GM12878 (cell line): ENCODE measurements at regions not wholly inside any gene's neighbourhood (a gene's known extent, or its start where the extent isn't known, plus 50 kb on each side); places are given as distances from the start of the nearest gene placed in this dataset.
A peak's percentile ranks its signal among the peaks of the same experiment; 100 is the strongest.

ENCODE experiments used
- CBFB ChIP-seq: IDR thresholded peaks from 2 replicates; pipeline ENCODE4 v1.6.1; 2016; ENCODE audit warnings: antibody characterized with exemption, low read depth
- EGR1 ChIP-seq, 2 experiments: IDR thresholded peaks; 1 replicate in 1 of 2; 2 replicates in 1 of 2; pipeline ENCODE4 v1.6.1; 2011 to 2012; ENCODE audit warnings: low read depth in 2 of 2, low read length in 2 of 2, borderline replicate concordance in 1 of 2, mild to moderate bottlenecking in 1 of 2, moderate library complexity in 1 of 2
- EZH2 ChIP-seq: IDR thresholded peaks from 2 replicates; pipeline ENCODE4 v1.6.1; 2012; ENCODE audit warnings: low read depth, mild to moderate bottlenecking, control low read depth, inconsistent platforms, low read length, borderline replicate concordance; ENCODE audit not compliant: control insufficient read depth
- HCFC1 ChIP-seq: fragments of 150-350 bp; IDR thresholded peaks from 2 replicates; pipeline ENCODE4 v1.6.1; 2014; ENCODE audit warnings: low read length
- HDGF ChIP-seq: fragments of 450-650 bp; IDR thresholded peaks from 2 replicates; pipeline ENCODE4 v1.6.1; 2016; ENCODE audit warnings: antibody characterized with exemption
- IKZF1 ChIP-seq: fragments of 450-650 bp; conservative IDR thresholded peaks from 2 replicates; pipeline ENCODE4 v1.6.1; 2017; ENCODE audit warnings: antibody characterized with exemption, mild to moderate bottlenecking
- IKZF2 ChIP-seq, 2 experiments: fragments of 450-650 bp; IDR thresholded peaks; 2 replicates each; pipeline ENCODE4 v1.6.1; 2017; ENCODE audit warnings: mild to moderate bottlenecking in 2 of 2, moderate library complexity in 2 of 2
- KDM1A ChIP-seq: fragments of 200-600 bp; sonication (generic); IDR thresholded peaks from 2 replicates; pipeline ENCODE4 v1.6.1; 2016; ENCODE audit warnings: borderline replicate concordance
- PAX8 ChIP-seq: fragments of 450-650 bp; IDR thresholded peaks from 2 replicates; pipeline ENCODE4 v1.6.1; 2017; ENCODE audit warnings: mild to moderate bottlenecking, moderate library complexity
- RAD21 ChIP-seq: IDR thresholded peaks from 2 replicates; pipeline ENCODE4 v1.6.1; 2011; ENCODE audit warnings: mild to moderate bottlenecking, low read depth, low read length, moderate library complexity; ENCODE audit not compliant: insufficient read depth
- SMAD1 ChIP-seq: fragments of 450-650 bp; IDR thresholded peaks from 2 replicates; pipeline ENCODE4 v1.6.1; 2018; ENCODE audit warnings: mild to moderate bottlenecking, low read depth; ENCODE audit not compliant: partially characterized antibody
- SMARCA5 ChIP-seq: fragments of 450-650 bp; IDR thresholded peaks from 2 replicates; pipeline ENCODE4 v1.6.1; 2017; ENCODE audit warnings: mild to moderate bottlenecking
- SPI1 ChIP-seq: IDR thresholded peaks from 2 replicates; pipeline ENCODE4 v1.6.1; 2011; ENCODE audit warnings: low read depth, mild to moderate bottlenecking, low read length, moderate library complexity, borderline replicate concordance; ENCODE audit not compliant: insufficient read depth
- ZBED1 ChIP-seq: IDR thresholded peaks from 2 replicates; pipeline ENCODE4 v1.6.1; 2016; ENCODE audit warnings: borderline replicate concordance
- ZNF207 ChIP-seq: fragments of 450-650 bp; IDR thresholded peaks from 2 replicates; pipeline ENCODE4 v1.6.1; 2014; ENCODE audit warnings: antibody characterized with exemption, mild to moderate bottlenecking, borderline replicate concordance
- TF ChIP-seq, protein P1 (sequence below): fragments of 450-650 bp; formaldehyde crosslinking; IDR thresholded peaks from 2 replicates; pipeline ENCODE4 v1.4.0; 2022; ENCODE audit warnings: mild to moderate bottlenecking, moderate library complexity
- TF ChIP-seq, protein P2 (sequence below): fragments of 450-650 bp; IDR thresholded peaks from 2 replicates; pipeline ENCODE4 v1.6.1; 2017; ENCODE audit warnings: mild to moderate bottlenecking, moderate library complexity
- TF ChIP-seq, protein P3 (sequence below): fragments of 450-650 bp; IDR thresholded peaks from 2 replicates; pipeline ENCODE4 v1.6.1; 2016; ENCODE audit warnings: mild to moderate bottlenecking, moderate library complexity, borderline replicate concordance

GRCh38 chr12:46071769-46072624, 81.6 kb upstream of the SCAF11 start (continued):
- TF ChIP-seq SMARCA5, result peak; percentile 64; the same call in 1 of the 2 replicates
- no peak for TF ChIP-seq SMAD1
- TF ChIP-seq KDM1A, result no peak
- TF ChIP-seq ZBED1, result no peak
- TF ChIP-seq CBFB, result no peak
- peak; percentile 30; the same call in 1 of the 2 replicates for TF ChIP-seq IKZF1
- TF ChIP-seq SPI1, result no peak
- peak; percentile 97 for TF ChIP-seq RAD21
- TF ChIP-seq, protein P1, sequence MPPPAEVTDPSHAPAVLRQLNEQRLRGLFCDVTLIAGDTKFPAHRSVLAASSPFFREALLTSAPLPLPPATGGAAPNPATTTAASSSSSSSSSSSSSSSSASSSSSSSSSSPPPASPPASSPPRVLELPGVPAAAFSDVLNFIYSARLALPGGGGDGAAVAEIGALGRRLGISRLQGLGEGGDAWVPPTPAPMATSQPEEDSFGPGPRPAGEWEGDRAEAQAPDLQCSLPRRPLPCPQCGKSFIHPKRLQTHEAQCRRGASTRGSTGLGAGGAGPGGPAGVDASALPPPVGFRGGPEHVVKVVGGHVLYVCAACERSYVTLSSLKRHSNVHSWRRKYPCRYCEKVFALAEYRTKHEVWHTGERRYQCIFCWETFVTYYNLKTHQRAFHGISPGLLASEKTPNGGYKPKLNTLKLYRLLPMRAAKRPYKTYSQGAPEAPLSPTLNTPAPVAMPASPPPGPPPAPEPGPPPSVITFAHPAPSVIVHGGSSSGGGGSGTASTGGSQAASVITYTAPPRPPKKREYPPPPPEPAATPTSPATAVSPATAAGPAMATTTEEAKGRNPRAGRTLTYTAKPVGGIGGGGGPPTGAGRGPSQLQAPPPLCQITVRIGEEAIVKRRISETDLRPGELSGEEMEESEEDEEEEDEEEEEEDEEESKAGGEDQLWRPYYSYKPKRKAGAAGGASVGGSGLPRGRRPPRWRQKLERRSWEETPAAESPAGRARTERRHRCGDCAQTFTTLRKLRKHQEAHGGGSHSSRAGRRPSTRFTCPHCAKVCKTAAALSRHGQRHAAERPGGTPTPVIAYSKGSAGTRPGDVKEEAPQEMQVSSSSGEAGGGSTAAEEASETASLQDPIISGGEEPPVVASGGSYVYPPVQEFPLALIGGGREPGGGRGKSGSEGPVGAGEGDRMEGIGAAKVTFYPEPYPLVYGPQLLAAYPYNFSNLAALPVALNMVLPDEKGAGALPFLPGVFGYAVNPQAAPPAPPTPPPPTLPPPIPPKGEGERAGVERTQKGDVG, result no peak
- TF ChIP-seq, protein P2, sequence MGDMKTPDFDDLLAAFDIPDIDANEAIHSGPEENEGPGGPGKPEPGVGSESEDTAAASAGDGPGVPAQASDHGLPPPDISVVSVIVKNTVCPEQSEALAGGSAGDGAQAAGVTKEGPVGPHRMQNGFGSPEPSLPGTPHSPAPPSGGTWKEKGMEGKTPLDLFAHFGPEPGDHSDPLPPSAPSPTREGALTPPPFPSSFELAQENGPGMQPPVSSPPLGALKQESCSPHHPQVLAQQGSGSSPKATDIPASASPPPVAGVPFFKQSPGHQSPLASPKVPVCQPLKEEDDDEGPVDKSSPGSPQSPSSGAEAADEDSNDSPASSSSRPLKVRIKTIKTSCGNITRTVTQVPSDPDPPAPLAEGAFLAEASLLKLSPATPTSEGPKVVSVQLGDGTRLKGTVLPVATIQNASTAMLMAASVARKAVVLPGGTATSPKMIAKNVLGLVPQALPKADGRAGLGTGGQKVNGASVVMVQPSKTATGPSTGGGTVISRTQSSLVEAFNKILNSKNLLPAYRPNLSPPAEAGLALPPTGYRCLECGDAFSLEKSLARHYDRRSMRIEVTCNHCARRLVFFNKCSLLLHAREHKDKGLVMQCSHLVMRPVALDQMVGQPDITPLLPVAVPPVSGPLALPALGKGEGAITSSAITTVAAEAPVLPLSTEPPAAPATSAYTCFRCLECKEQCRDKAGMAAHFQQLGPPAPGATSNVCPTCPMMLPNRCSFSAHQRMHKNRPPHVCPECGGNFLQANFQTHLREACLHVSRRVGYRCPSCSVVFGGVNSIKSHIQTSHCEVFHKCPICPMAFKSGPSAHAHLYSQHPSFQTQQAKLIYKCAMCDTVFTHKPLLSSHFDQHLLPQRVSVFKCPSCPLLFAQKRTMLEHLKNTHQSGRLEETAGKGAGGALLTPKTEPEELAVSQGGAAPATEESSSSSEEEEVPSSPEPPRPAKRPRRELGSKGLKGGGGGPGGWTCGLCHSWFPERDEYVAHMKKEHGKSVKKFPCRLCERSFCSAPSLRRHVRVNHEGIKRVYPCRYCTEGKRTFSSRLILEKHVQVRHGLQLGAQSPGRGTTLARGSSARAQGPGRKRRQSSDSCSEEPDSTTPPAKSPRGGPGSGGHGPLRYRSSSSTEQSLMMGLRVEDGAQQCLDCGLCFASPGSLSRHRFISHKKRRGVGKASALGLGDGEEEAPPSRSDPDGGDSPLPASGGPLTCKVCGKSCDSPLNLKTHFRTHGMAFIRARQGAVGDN, result no peak
- TF ChIP-seq IKZF2 (IDR thresholded peaks at IDR 0.05), result peak in 1 of 2 experiments; percentile 31; a peak in 2 of 4 replicates
- no peak for TF ChIP-seq PAX8
- TF ChIP-seq EGR1 (IDR thresholded peaks at IDR 0.05; ENCODE audit: borderline replicate concordance in 1 of 2, low read depth in 2 of 2, low read length in 2 of 2), result no peak
- TF ChIP-seq ZNF207, result 0 out of 2 replicates have a peak, but pooled peaks have one; percentile 50
- no peak for TF ChIP-seq EZH2
- TF ChIP-seq, protein P3, sequence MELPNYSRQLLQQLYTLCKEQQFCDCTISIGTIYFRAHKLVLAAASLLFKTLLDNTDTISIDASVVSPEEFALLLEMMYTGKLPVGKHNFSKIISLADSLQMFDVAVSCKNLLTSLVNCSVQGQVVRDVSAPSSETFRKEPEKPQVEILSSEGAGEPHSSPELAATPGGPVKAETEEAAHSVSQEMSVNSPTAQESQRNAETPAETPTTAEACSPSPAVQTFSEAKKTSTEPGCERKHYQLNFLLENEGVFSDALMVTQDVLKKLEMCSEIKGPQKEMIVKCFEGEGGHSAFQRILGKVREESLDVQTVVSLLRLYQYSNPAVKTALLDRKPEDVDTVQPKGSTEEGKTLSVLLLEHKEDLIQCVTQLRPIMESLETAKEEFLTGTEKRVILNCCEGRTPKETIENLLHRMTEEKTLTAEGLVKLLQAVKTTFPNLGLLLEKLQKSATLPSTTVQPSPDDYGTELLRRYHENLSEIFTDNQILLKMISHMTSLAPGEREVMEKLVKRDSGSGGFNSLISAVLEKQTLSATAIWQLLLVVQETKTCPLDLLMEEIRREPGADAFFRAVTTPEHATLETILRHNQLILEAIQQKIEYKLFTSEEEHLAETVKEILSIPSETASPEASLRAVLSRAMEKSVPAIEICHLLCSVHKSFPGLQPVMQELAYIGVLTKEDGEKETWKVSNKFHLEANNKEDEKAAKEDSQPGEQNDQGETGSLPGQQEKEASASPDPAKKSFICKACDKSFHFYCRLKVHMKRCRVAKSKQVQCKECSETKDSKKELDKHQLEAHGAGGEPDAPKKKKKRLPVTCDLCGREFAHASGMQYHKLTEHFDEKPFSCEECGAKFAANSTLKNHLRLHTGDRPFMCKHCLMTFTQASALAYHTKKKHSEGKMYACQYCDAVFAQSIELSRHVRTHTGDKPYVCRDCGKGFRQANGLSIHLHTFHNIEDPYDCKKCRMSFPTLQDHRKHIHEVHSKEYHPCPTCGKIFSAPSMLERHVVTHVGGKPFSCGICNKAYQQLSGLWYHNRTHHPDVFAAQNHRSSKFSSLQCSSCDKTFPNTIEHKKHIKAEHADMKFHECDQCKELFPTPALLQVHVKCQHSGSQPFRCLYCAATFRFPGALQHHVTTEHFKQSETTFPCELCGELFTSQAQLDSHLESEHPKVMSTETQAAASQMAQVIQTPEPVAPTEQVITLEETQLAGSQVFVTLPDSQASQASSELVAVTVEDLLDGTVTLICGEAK, result no peak
- no peak for TF ChIP-seq HCFC1
- 0 out of 2 replicates have a peak, but pooled peaks have one; percentile 8 for TF ChIP-seq HDGF
